ENCODE measurements at regions not wholly inside any gene's neighbourhood (a gene's known extent, or its start where the extent isn't known, plus 50 kb on each side); places are given as distances from the start of the nearest gene placed in this dataset.

DNA sequence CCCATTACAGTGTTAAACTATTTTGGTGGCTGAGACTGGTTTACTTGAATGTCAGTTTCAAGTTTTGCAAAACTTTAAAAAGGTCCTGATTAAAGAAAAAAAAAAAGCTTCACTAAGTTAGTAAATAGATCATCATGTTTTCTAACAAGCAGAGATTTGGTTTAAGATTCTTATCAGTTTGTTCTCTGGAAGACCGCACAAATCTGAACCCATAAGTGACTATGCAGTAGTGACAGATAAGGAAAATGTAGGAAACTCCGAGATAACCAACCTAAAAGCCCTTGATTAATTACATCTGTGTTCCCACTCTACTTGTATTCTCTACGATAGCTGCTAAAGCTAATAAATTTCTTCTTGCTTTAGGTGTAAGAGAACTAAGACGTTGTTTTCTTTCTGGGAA, 1799.8 kb upstream of the ADGRL3 start:
- H3K18ac ChIP-seq (ENCODE audit: insufficient read length, low read depth, low read length): no peak overlapping the region
- H3K36me3 Mint-ChIP-seq (ENCODE audit: insufficient read depth in 1 of 3, low read depth in 3 of 3): no peaks in the 10 kb centered on the region
- no peak for DNase-seq

More for the DNA sequence above, 1799.8 kb upstream of the ADGRL3 start:
- Mint-ChIP-seq H3K27me3 (ENCODE audit: low read depth) (no peaks in the 10 kb centered on the region), H3K9me3 (no peaks in the 10 kb centered on the region), H3K4me1 (no peaks in the 10 kb centered on the region), H3K27ac (no peak overlapping the region), H3K4me3 (no peak overlapping the region)
- no peak overlapping the region for H2BK20ac ChIP-seq (ENCODE audit: low read depth, low read length, poor library complexity, severe bottlenecking)
- TF ChIP-seq, protein P1, sequence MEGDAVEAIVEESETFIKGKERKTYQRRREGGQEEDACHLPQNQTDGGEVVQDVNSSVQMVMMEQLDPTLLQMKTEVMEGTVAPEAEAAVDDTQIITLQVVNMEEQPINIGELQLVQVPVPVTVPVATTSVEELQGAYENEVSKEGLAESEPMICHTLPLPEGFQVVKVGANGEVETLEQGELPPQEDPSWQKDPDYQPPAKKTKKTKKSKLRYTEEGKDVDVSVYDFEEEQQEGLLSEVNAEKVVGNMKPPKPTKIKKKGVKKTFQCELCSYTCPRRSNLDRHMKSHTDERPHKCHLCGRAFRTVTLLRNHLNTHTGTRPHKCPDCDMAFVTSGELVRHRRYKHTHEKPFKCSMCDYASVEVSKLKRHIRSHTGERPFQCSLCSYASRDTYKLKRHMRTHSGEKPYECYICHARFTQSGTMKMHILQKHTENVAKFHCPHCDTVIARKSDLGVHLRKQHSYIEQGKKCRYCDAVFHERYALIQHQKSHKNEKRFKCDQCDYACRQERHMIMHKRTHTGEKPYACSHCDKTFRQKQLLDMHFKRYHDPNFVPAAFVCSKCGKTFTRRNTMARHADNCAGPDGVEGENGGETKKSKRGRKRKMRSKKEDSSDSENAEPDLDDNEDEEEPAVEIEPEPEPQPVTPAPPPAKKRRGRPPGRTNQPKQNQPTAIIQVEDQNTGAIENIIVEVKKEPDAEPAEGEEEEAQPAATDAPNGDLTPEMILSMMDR (conservative IDR thresholded peaks at IDR 0.05): no peak
- H4K5ac ChIP-seq (ENCODE audit: insufficient read length, low read depth, low read length): no peak overlapping the region
- H3K23ac ChIP-seq (ENCODE audit: insufficient read length, low read depth, low read length): no peak overlapping the region
- H3K79me1 ChIP-seq (ENCODE audit: insufficient read depth, low read depth, low read length, poor library complexity, severe bottlenecking): no peaks in the 10 kb centered on the region
- no peak overlapping the region for H2AK5ac ChIP-seq (ENCODE audit: insufficient read length, low read length)
- no peak overlapping the region for H2AFZ ChIP-seq (ENCODE audit: low read length)
- H3K9ac ChIP-seq (ENCODE audit: extremely low read depth, insufficient read length, low read length): no peak overlapping the region
- H3K4me2 ChIP-seq (ENCODE audit: insufficient read depth, insufficient read length, low read length): no peak overlapping the region
- H3K23me2 ChIP-seq (ENCODE audit: insufficient read length, low read depth, low read length, poor library complexity, severe bottlenecking): no peaks in the 10 kb centered on the region
- H3K9me3 ChIP-seq (ENCODE audit: control insufficient read depth, low read depth, low read length): no peaks in the 10 kb centered on the region
- no peak overlapping the region for H4K91ac ChIP-seq (ENCODE audit: insufficient read length, low read depth, low read length)
- no peak overlapping the region for H4K8ac ChIP-seq (replicated peaks; ENCODE audit: insufficient read length, low read depth, low read length)
- H3K4me1 ChIP-seq (ENCODE audit: insufficient read depth, low read length): no peaks in the 10 kb centered on the region
- no peaks in the 10 kb centered on the region for H3K79me2 ChIP-seq (ENCODE audit: insufficient read depth, low read length)
- no peak overlapping the region for H2BK12ac ChIP-seq (ENCODE audit: insufficient read length, low read depth, low read length)
- no peaks in the 10 kb centered on the region for H3K27me3 ChIP-seq (ENCODE audit: insufficient read depth, low read length)
- H2BK120ac ChIP-seq (ENCODE audit: low read depth, low read length, poor library complexity, severe bottlenecking): no peak overlapping the region
- no peak overlapping the region for H2BK15ac ChIP-seq (ENCODE audit: low read depth, low read length)
- no peak overlapping the region for H3K56ac ChIP-seq (ENCODE audit: insufficient read length, low read depth, low read length)
- H3K4ac ChIP-seq (ENCODE audit: low read depth, low read length): no peak overlapping the region
- no peak overlapping the region for H3K27ac ChIP-seq (ENCODE audit: insufficient read length, low read depth, low read length)
- no peak overlapping the region for H3K14ac ChIP-seq (ENCODE audit: insufficient read depth, low read length)
- WGBS (ENCODE audit: extremely low coverage, insufficient read length, low lambda C conversion rate): no CpG with 5 or more reads among the region's 4 CpGs
- H3T11ph ChIP-seq (ENCODE audit: low read length): no peak overlapping the region
- H2BK5ac ChIP-seq (ENCODE audit: insufficient read length, low read length): no peak overlapping the region
- no peaks in the 10 kb centered on the region for H4K20me1 ChIP-seq (ENCODE audit: control insufficient read depth, insufficient read depth, insufficient read length)

Data from H9 (cell line).